COLO829 (cell line): ENCODE measurements at regions not wholly inside any gene's neighbourhood (a gene's known extent, or its start where the extent isn't known, plus 50 kb on each side); places are given as distances from the start of the nearest gene placed in this dataset.
A peak's percentile ranks its signal among the peaks of the same experiment; 100 is the strongest.
"Not testable (repeated sequence)": the region's sequence is repeated elsewhere in the genome, so short reads cannot be mapped to it uniquely, and the experiment has no call there.

ENCODE experiments used
- DNase-seq: peaks from one replicate; pipeline ENCODE4 v3.0.0; 2012; ENCODE audit warnings: low spot score

DNA sequence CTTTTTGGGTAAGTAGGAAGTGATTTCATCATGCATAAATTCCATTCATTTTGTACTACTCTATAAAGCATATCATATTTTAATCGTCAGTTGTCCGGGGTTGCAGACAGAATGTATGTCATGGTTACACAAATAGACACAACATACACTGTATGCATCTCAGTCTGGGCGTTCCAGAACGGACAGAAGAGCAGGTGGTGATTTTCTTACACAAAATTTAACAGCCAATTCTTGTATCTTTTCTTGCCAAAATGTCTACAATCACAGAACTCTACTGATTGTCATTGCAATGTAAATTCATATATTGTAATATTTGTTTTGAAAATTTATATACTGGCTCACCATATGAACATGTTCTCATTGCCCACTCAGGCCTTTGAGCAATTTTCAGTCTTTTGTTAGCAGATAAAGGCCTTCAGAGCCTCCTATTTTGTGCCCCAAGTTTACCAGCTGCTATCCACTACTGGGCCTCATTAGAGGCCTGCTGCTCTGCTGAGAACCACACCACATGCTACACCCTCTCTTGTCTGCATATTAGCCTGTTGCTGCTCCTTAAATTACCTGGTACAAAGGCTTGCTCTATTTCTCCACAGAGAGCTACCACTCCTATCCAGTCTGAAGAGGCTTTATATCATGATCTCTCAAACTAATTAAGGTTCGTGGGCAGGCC lies 61.5 kb downstream of the PRDM13 start:
- no peak for DNase-seq

DNA sequence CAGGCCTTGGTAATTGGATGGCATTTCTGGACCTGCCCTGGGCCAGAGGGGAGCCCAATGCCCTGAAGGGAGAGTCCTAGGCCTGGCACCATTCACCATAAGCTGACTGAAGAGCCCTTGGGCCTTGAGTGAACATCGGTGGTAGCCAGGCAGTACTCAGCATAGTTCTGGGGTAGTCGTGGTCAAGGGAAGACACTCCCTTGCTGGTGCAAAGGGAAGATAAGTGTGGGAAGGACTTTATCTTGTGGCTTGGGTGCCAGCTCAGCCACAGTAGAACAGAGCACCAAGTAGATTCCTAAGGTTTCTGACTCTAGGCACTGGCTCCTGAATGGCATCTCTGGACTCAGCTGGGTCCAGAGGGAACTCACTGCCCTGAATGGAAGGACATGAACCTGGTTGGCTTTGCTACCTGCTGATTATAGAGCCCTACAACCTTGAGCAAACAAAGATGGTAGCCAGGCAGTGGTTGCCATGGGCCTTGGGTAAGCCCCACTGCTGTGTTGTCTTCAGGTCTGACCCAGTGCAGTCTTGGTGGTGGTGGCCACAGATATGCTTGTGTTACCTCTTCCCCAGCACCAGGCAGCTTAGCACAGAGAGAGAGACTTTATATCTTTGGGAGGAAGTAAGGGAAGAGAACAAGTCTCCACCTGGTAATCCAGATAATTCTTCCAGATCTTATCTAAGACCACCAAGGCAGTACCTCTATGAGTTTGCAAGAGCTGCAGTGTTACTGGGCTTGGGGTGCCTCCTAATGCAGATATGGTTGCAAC lies 83.5 kb downstream of the PRDM13 start:
- DNase-seq = no peak

DNA sequence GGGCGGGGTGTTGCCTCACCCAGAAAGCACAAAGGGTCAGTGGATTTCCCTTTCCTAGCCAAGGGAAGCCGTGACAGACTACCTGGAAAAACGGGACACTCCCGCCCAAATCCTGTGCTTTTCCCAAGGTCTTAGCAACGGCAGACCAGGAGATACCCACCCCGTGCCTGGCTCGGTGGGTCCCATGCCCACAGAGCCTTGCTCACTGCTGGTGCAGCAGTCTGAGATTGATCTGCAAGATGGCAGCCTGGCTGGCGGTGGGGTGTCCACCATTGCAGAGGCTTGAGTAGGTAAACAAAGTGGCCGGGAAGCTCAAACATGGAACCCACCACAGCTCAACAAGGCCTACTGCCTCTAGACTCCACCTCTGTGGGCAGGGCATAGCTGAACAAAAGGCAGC lies 95.7 kb downstream of the PRDM13 start:
- not testable (repeated sequence) for DNase-seq

DNA sequence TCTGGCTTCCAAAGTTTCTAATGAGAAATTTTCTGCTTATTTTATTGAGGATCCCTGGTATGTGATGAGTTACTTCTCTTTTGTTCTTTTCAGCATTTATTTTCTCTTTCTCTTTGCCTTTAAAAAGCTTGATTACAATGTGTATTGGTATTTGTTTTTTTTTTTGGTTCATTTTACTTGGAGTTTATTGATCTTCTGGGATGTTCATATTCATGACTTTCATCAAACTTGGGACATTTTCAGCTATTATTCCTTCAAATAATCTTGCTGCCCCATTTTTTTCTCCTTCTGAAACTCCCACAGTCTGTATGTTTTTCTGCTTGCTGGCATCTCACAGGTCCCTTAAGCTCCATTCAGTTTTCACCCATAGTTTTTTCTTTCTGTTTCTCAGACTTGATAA lies 102.4 kb downstream of the PRDM13 start:
- DNase-seq = no peak

DNA sequence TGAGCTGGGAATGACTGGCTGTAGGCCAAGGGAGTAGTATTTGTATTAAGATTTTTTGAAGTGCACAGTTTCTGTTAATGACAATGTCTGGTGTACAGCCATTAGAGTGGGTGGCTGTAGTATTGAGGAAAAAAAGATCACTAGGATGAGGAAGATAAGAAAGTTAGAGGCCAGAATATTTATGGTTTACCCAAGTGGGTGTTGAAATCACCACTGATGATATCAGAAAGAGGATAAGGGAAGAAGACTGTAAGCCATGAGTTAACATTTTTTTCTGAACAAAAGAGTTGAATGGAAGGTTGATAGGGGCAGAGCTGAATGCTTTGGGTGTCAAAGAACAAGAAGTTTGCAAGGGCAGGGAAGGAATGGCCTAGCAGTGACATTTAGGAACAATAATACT lies 104.7 kb downstream of the PRDM13 start:
- no peak for DNase-seq

DNA sequence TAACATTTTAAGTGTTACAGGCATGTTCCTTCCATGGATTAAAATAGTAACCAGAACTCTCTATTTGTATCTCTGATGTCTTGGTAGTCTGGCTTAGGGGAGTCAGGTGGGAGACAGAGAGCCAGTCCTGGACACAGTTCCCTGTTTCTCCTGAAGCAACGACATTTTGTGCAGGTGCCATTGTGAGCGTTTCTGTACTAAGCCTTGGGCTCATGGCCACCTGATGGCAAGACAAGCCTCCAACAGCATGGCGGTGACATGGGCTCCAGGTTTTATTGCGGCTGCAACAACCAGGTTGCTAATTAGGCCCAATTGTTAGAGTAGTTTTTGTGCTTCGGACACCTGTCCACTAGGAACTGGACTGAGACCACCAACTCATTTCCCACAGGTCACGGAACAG lies 105.3 kb downstream of the PRDM13 start:
- DNase-seq = no peak

DNA sequence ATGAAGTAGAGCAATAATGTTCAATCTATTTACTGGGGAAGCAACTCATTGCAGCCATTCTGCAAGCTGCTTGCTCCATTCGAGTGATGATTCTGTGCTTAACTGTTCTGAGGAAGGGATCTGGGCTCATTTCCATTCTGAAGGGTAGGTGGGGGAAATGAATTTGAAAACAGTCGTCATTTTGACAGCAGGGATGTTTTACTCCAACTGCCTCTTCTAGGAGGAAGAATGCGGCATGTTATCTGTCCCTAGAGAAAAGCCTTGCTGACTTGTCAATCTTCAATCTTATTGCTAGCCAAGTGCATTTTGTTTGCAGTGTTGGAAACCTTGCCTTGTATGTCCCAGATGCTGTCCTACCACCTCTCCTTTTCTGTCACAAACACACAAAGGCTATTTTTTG lies 105.9 kb downstream of the PRDM13 start:
- DNase-seq = no peak

DNA sequence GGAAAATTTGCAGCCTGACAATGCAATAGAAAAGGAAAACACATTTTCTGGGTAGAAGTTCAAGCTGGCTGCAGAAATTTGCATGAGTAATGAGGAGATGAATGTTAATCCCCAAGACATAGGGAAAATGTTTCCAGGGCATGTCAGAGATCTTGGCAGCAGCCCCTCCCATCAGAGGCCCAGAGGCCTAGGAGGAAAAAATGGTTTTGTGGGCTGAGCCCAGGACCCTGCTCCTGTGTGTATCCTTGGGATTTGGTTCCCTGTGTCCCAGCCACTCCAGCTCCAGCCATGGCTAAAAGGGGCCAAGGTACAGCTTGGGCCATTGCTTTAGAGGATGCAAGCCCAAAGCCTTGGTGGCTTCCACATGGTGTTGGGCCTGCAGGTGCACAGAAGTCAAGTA lies 115.4 kb downstream of the PRDM13 start:
- not testable (repeated sequence) for DNase-seq

DNA sequence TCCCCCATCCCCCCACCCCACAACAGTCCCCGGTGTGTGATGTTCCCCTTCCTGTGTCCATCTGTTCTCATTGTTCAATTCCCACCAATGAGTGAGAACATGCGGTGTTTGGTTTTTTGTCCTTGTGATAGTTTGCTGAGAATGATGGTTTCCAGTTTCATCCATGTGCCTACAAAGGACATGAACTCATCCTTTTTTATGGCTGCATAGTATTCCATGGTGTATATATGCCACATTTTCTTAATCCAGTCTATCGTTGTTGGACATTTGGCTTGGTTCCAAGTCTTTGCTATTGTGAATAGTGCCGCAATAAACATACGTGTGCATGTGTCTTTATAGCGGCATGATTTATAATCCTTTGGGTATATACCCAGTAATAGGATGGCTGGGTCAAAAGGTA lies 123.6 kb downstream of the PRDM13 start:
- not testable (repeated sequence) for DNase-seq

DNA sequence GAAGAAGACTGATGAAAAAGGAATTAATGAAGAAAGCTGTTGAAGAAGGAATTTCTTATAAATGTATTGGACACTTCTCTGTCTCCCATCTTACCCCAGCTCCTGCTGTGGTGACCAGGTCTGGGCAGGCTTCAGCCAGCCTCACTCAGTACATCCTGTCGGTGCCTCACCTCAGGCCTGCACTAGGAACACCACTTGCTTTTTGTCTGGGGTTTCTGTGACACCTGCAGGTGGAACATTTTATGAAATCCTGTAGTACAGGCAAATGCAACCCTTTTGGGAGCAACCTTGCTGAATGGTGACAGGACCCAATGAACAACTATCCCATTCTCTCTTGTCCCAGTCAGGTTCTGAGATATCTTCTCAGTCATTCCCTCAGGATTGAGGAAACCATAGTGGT lies 129.7 kb downstream of the PRDM13 start:
- no peak for DNase-seq

DNA sequence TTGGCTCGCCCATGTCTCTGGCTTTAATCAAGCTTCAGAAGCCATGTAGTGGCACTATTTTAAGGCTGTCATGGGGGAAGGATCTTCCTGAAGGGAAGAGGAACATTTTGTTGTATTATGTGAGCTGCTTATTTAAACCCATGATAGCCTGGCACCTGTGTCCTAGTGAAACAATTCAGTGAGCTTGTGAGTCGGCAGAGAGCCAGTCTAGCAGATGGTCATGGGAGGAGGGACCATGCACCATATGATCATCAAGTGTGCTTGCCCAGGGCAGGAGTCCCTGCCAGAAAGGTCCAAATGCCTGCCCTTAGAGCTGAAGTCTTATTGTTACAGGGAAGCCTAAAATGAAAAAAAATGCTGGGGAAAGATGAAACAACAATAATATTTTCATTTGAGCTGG lies 132.9 kb downstream of the PRDM13 start:
- no peak for DNase-seq

DNA sequence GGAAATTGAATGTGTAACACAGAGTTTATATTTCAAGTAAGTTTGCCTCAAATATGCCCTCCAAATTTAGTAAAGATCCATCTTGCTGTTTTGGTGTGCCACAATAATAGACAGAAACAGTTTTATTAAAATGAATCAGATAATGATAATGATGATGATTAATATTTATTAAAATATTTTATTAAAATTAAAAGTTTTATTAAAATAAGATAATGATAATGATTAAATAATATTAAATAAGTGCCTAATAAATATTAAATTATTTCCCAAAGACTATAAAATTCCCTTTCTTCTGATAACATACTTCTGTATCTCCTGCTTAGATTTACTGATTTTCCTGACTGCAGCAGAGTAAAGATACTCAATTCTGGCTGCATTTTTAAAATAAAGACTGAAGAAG lies 134.5 kb downstream of the PRDM13 start:
- no peak for DNase-seq

DNA sequence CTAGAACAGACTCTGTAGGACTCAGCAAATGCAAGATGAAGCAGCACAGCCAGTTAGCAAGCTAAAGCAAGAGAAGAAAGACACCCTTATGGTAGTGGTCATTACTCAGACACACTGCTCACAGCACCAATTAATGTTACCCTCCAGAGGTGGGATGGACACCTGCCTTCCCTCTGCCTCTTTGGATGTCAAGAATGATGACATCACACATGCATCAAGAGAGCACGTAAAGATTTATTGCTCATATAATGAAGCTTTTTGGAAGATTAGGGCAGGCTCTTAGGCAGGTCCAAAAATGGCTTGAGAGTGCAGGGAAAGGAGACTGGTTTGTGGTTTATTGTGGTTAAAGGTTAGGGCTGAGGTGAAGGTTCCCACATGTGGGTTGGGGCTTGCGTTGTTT lies 137.0 kb downstream of the PRDM13 start:
- no peak for DNase-seq

DNA sequence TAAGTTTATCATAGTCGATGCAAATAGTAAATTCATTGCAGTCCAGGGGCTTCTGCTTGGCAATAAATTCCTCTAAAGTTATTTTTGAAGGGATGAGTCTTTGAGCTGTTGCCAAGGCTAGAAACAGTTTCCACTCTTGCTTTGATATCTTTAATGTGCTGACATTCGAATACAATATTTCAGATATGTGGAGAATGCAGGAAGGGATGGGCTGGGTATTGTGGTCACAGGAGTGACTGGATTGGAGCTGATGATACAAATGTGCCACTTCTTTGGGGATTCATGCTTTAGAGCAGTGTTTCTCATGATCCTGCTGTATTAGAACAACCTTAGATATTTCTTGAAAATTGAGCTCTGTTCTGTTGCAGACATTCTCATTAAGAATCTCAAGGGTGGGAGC lies 139.0 kb downstream of the PRDM13 start:
- DNase-seq = no peak

DNA sequence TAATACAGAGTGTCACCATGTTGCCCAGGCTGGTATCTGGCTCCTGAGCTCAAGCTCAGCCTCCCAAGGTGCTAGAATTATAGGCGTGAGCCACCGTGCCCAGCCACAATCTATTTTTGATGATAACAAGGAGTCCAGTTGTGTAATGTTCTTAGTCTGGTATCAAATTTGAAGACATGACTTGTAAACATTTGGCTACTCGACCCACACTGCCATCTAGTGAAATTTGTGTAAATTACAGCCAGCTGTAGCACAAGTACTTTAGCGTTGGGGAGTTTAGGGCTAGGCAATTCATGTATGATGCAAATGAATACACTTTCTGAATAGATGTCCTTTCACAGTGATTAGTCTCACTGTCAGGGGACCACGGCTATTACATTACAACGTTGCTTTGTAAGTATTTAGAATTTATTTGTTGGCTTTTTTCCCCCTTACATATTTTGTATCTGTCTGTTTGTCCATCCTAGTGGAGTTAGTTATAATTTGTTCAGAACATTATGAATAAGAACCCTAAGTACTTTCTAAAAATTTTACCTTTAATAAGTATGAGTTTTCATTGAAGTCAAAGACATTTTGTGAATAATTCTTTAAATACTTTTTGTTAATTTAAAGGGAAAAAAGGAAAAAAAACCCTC lies 139.7 kb downstream of the PRDM13 start:
- DNase-seq = peak; percentile 42

DNA sequence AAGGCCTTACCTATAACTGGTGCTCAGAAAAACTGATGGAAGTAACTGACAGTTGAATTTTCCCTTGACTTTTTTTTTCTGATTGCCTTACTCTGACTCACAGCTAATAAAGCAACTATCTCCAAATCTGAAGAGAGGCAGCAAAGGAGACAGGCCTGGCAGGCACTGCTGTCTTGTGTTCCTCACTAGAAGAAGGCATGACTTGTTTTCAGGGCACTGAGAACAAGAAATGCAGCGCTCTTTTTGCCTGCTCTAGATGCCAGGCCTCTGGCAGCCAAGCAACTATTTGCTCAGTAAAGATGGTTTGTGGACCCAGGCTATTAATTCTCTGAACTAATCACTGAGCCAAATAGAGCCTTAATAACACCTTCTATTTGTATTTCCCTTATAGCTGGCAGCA lies 155.1 kb downstream of the PRDM13 start:
- no peak for DNase-seq

DNA sequence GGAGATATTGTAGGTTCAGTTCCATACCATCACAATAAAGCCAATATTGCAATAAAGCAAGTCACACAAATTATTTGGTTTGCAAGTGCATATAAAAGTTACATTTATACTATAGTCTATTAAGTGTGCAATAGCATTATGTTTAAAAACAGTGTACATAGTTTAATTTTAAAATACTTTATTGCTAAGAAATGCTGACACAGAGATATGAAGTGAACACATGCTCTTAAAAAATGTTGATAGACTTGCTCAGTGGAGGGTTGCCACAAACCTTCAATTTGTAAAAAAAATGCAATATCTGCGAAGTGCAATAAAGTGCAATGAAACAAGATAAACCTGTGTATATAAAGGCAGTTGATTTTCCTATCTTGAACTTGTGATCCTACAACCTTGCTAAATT lies 161.5 kb downstream of the PRDM13 start:
- DNase-seq = no peak

DNA sequence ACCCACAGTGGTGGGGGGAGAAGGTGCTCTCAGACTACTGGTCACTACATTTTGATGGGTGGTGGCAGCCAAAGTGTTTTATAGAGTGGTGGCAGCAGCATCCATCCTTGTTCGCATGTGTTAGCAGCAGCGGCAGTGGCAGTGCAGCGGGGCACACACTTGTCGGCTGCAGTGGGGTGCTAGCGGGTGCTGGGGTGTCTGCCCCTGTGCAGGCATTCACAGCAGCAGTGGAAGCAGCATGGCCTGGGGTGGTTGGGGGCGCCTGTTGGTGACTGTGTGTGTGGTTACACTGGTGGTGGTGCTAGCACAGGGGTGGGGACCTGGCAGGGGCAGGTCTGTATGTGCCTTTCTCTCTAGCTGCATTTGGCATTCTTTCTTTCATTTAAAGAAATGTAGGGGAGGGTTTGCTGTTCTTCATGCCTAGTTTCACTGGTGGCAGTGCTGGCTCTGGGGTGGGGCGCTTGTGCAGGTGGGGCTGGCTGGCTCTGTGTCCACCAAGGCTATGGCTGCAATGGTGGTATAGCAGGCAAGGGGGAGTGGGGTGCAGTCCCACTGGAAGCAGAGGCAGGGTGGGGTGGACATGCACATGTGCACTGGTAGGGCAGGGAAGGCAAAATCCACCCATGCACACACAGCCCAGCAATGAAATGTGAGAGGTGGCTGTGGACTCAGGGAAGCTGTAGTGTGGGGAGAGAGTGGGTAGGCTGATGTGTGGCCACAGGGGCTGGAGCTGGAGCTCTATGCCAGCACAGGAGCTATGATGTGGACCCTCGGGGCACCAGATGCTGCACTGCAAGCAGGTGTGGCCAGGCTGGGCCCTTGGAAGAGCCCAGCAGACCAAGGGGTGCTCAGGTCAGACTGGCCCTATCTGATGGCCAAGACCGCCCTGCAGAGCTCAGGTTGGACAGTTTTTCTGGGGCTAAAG lies 173.3 kb downstream of the PRDM13 start:
- DNase-seq = no peak

DNA sequence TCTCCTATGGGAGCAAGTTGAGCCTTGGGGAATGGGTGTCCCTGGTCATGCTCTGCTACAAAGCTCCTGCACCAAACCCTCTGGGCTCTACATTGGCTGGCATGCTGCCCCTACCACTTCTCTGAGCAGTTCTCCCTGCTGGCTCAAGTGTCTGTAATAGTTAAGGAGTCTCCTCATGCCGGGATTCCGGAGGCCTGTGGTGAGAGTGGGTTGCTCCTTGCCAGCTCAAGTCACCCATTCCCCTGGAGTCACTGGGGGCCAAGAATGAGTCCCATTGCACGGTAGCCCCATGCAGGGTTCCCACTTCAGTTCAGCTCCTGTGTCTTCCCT lies 173.9 kb downstream of the PRDM13 start:
- DNase-seq = no peak

DNA sequence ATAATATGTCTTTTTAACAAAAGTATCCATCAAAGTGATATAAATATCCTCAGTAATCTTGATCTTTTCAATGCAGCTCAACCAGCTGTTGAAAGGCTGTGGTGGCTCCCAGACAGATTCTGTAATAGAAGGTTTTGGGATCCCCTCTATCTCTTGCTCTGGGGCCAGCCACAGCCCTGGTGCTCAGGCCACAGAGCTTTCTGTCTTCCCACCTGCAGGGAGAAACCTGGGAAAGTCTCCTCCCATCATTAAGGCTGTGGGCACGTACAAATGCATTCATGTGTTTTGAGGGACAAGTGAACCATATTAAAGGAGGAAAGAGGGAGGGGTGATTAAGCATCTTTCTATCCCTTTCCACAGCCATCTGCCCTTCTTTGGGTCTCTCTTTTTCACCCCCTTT lies 183.1 kb downstream of the PRDM13 start:
- no peak for DNase-seq

DNA sequence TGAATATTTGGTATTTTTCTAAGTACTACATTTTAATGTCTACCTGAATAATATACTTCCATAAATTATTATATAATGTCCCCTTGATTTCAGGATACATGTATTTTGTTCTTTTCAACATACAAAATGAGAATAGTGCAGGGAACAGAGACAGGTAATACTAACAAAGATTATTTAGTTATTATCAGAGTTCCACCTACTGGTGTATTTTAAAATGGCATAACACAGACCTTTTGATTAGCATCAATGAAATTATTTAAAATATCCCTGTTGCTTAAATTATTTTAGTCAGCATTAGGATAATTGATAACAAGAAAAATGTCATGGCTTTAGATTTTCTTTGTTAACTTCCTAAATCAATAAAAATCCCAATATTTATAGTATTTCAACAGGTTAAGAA lies 184.0 kb downstream of the PRDM13 start:
- no peak for DNase-seq

DNA sequence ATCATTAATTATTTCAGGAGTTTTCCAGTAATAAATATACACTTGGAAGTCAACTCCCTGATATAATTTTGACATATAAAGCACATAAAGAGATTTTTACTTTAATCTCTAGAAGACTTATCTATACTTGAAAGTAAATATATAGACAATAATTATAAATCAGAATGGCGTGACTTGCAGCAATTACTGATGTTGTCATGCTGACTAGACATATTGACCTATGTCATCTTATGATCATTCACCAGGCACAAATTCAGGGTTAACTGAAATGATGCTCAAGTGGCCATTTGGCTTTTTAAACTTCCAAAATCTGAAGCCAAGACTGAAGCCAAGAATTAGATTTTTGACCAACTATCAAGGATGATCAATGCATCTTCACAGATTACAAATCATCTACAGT lies 192.2 kb downstream of the MCHR2 start:
- no peak for DNase-seq
